ENCODE measurements at regions not wholly inside any gene's neighbourhood (a gene's known extent, or its start where the extent isn't known, plus 50 kb on each side); places are given as distances from the start of the nearest gene placed in this dataset.
A peak's percentile ranks its signal among the peaks of the same experiment; 100 is the strongest.

GRCh38 chr10:91690412-91690811 lies 57.5 kb upstream of the PPP1R3C start:
- no peak for DNase-seq
- Histone ChIP-seq H3K79me2 (ENCODE audit: insufficient read depth) (no peaks in the 10 kb centered on the region), H3K4me3 (ENCODE audit: low read depth in 2 of 2, low read length in 1 of 2) (no peak overlapping the region), H3K27me3 (ENCODE audit: insufficient read depth) (no peaks in the 10 kb centered on the region), H3K9me3 (no peaks in the 10 kb centered on the region), H3K9me2 (no peaks in the 10 kb centered on the region), H3K4me1 (ENCODE audit: control insufficient read depth in 1 of 2, insufficient read depth in 2 of 2, low read depth in 1 of 2, low read length in 1 of 2) (peaks cover 0 to 5% of the 10 kb centered on the region in 2 experiments; a peak in 1 of 4 replicates), H3F3A (replicated peaks; ENCODE audit: insufficient read depth) (no peaks in the 10 kb centered on the region), H3K36me3 (replicated peaks in 1 of 2; ENCODE audit: control insufficient read depth in 1 of 2, insufficient read depth in 2 of 2, low read length in 1 of 2) (no peaks in the 10 kb centered on the region), H3K27ac (ENCODE audit: low read depth in 2 of 2, low read length in 1 of 2) (no peak overlapping the region), H3K4me2 (no peak overlapping the region), H4K20me1 (ENCODE audit: insufficient read depth) (no peaks in the 10 kb centered on the region), H3K9ac (no peak overlapping the region), H2AFZ (ENCODE audit: low read depth) (no peak overlapping the region)
- POLR2A ChIA-PET: no interaction called here
- TF ChIP-seq TCF12 (IDR thresholded peaks at IDR 0.05) (no peak), TEAD4 (IDR thresholded peaks at IDR 0.05; ENCODE audit: borderline replicate concordance, insufficient read depth) (no peak), JUND (IDR thresholded peaks at IDR 0.05) (no peak), NFIC (IDR thresholded peaks at IDR 0.05; ENCODE audit: borderline replicate concordance) (no peak), USF1 (IDR thresholded peaks at IDR 0.05; ENCODE audit: borderline replicate concordance, low read depth) (no peak), ZBTB33 (IDR thresholded peaks at IDR 0.05; ENCODE audit: borderline replicate concordance, low read depth) (no peak), YY1 (IDR thresholded peaks at IDR 0.05; ENCODE audit: low read depth) (no peak), TAF1 (IDR thresholded peaks at IDR 0.05; ENCODE audit: borderline replicate concordance, low read depth, low read length) (no peak), MEF2A (IDR thresholded peaks at IDR 0.05; ENCODE audit: borderline replicate concordance, low read depth) (no peak), FOSL2 (IDR thresholded peaks at IDR 0.05; ENCODE audit: borderline replicate concordance, low read depth) (no peak), SIN3A (IDR thresholded peaks at IDR 0.05; ENCODE audit: borderline replicate concordance, low read depth, low read length) (no peak), RXRA (IDR thresholded peaks at IDR 0.05; ENCODE audit: borderline replicate concordance, low read depth) (no peak), CHD2 (IDR thresholded peaks at IDR 0.05; ENCODE audit: low read length, partially characterized antibody) (no peak), ELF1 (IDR thresholded peaks at IDR 0.05) (no peak), EP300 (IDR thresholded peaks at IDR 0.05; ENCODE audit: borderline replicate concordance in 1 of 2, low read depth in 1 of 2, low read length in 1 of 2) (no peak), RAD21 (IDR thresholded peaks at IDR 0.05; ENCODE audit: low read length) (no peak), RFX5 (IDR thresholded peaks at IDR 0.05; ENCODE audit: low read length) (no peak)
- WGBS (ENCODE audit: low lambda C conversion rate): 93% methylated on average over 3 of the region's 3 CpGs
- CTCF ChIA-PET: interaction anchor here (1.2 kb wide), 1 partner anchor 223 kb away, joined by 5 read pairs; no protein-coding TSS in a partner anchor

- H3K9me2 ChIP-seq: no peaks in the 10 kb centered on the region
- no peaks in the 10 kb centered on the region for H3K79me2 ChIP-seq (ENCODE audit: insufficient read depth)
- H3K4me3 ChIP-seq (ENCODE audit: low read depth in 2 of 2, low read length in 1 of 2): no peak overlapping the region
- no peaks in the 10 kb centered on the region for H3K9me3 ChIP-seq
- no peak for TF ChIP-seq SMC3 (IDR thresholded peaks at IDR 0.05; ENCODE audit: low read depth, low read length)
- no peak for TF ChIP-seq JUND (IDR thresholded peaks at IDR 0.05)
- no peak for TF ChIP-seq FOSL2 (IDR thresholded peaks at IDR 0.05; ENCODE audit: borderline replicate concordance, low read depth)
- TF ChIP-seq TEAD4 (IDR thresholded peaks at IDR 0.05; ENCODE audit: borderline replicate concordance, insufficient read depth): no peak
- no peak for TF ChIP-seq EZH2phosphoT487 (IDR thresholded peaks at IDR 0.05; ENCODE audit: borderline replicate concordance, low read depth)
- TF ChIP-seq TCF12 (IDR thresholded peaks at IDR 0.05): no peak
- no peak for TF ChIP-seq RXRA (IDR thresholded peaks at IDR 0.05; ENCODE audit: borderline replicate concordance, low read depth)
- no peak for TF ChIP-seq GABPA (IDR thresholded peaks at IDR 0.05; ENCODE audit: low read depth)
- TF ChIP-seq RAD21 (IDR thresholded peaks at IDR 0.05; ENCODE audit: low read length): no peak
- TF ChIP-seq MAX (IDR thresholded peaks at IDR 0.05; ENCODE audit: low read depth): no peak
- no peak for TF ChIP-seq FOXM1 (IDR thresholded peaks at IDR 0.05; ENCODE audit: low read depth)
- no peak for TF ChIP-seq SIN3A (IDR thresholded peaks at IDR 0.05; ENCODE audit: borderline replicate concordance, low read depth, low read length)
- no peak for TF ChIP-seq IRF3 (IDR thresholded peaks at IDR 0.05; ENCODE audit: low read depth, low read length)
- TF ChIP-seq NFIC (IDR thresholded peaks at IDR 0.05; ENCODE audit: borderline replicate concordance): no peak
- no peak for TF ChIP-seq EP300 (IDR thresholded peaks at IDR 0.05; ENCODE audit: borderline replicate concordance in 1 of 2, low read depth in 1 of 2, low read length in 1 of 2)
- no peak for TF ChIP-seq NRF1 (IDR thresholded peaks at IDR 0.05; ENCODE audit: low read depth, low read length)
- no peak for TF ChIP-seq RFX5 (IDR thresholded peaks at IDR 0.05; ENCODE audit: low read length)
- no peak for TF ChIP-seq TAF1 (IDR thresholded peaks at IDR 0.05; ENCODE audit: borderline replicate concordance, low read depth, low read length)
- TF ChIP-seq RCOR1 (IDR thresholded peaks at IDR 0.05; ENCODE audit: low read length): no peak
- TF ChIP-seq ELF1 (IDR thresholded peaks at IDR 0.05): no peak
- no peak overlapping the region for H3K9ac ChIP-seq
- ChIA-PET CTCF (interaction anchor here (0.9 to 1.3 kb wide), 2 partner anchors 10 to 55 kb away, joined by 3 read pairs; no protein-coding TSS in a partner anchor), POLR2A (no interaction called here)
- no peak for DNase-seq
- H3K4me2 ChIP-seq: no peak overlapping the region
- peak overlapping the region; percentile 61; the same call in 1 of the 2 replicates for H2AFZ ChIP-seq (ENCODE audit: low read depth)
- no peaks in the 10 kb centered on the region for H3K36me3 ChIP-seq (replicated peaks in 1 of 2; ENCODE audit: control insufficient read depth in 1 of 2, insufficient read depth in 2 of 2, low read length in 1 of 2)
- no peaks in the 10 kb centered on the region for H3K27me3 ChIP-seq (ENCODE audit: insufficient read depth)
- no peaks in the 10 kb centered on the region for H3F3A ChIP-seq (replicated peaks; ENCODE audit: insufficient read depth)
- H3K4me1 ChIP-seq (ENCODE audit: control insufficient read depth in 1 of 2, insufficient read depth in 2 of 2, low read depth in 1 of 2, low read length in 1 of 2): peaks cover 0 to 5% of the 10 kb centered on the region in 2 experiments; a peak in 1 of 4 replicates
- H3K27ac ChIP-seq (ENCODE audit: low read depth in 2 of 2, low read length in 1 of 2): no peak overlapping the region; a peak in 1 of 4 replicates
- no peaks in the 10 kb centered on the region for H4K20me1 ChIP-seq (ENCODE audit: insufficient read depth)
- WGBS (ENCODE audit: low lambda C conversion rate): 89% methylated on average over 2 of the region's 2 CpGs
Observed at GRCh38 chr10:91689731-91690168, 56.9 kb upstream of the PPP1R3C start.

Data from SK-N-SH (cell line).